ENCODE measurements at regions not wholly inside any gene's neighbourhood (a gene's known extent, or its start where the extent isn't known, plus 50 kb on each side); places are given as distances from the start of the nearest gene placed in this dataset.
"Not testable (repeated sequence)": the region's sequence is repeated elsewhere in the genome, so short reads cannot be mapped to it uniquely, and the experiment has no call there.

DNA sequence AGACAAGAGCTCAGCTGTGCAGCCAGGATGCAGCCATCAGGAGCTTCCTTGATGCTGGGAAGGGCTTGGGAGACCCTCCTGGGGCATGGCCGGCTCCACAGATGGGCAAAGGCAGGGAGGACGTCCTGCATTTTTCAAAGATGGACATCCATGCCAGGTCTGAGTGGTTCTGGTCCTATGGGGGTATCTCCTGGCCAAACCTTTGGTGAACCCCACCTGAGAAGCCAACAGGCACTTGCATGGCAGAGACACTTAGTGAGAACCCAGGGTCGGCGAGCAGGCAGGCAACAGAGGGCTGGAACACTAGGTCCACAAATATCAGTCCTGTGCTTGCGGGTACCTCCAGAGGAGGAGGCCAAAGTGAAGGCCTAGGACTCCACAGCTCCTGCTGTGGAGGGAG, 70.0 kb downstream of the KCTD15 start:
- DNase-seq (ENCODE audit: low read depth in 2 of 2): no peak

DNA sequence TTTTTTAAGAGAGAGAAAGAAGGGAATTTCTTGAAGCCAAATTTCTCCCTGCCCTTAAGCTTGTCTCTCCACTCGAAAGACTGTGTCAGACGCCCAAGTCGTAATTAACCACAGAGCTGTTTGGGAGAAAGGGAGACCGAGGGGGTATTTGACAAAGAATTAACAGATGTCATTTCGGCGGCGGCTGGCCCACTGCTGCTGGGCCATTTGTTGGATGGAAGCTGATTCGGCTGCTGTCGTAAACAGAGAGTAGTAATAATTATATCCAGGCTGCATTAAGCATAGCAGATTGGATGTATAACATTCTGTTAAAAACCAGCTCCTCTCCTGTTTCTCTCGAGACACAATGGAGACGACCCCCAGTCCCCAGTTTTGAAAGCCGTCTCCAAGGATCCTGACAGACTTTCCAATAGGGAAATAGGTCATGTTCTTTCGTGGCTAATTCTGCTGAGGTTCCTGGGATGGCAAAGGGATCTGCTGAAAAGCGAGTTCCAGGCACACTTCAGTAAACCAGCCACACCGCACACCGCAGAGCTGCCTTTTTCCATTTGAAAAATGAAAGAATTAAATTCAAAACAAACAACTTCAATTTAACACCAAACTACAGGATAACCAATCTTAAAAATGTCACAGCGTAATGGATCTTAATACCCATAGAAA, 71.5 kb downstream of the KCTD15 start:
- no peak for DNase-seq (ENCODE audit: low read depth in 2 of 2)

DNA sequence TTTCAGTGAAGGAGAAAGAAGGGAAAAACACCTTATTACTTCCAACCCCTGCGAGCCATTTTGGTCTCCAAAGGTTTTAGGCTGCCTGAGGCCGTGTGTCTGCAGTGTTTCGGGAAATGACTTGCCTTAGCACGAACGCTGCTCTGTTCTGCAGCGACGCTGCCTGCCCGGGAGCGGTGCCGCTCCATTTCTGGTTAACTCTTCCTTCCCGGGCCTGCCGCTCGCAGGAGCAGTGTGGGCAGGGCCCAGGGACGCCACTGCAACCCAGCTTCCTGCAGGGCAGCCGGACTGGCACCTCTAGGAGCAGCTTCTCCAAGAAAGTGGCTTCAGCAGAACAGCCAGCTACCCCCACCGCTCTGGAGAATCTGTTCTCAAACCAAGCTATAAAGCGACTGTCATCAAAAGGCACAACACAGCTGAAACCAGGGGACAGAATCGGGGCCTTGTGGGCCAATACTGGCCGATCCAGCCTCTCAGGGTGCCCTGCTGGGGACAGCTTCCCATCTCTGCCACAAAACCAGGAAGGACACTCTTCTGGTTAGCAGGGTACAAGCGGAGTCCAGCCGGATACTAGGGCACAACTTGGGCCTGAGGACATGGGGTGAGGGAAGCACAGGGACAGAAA, 72.2 kb downstream of the KCTD15 start:
- DNase-seq (ENCODE audit: low read depth in 2 of 2): no peak

DNA sequence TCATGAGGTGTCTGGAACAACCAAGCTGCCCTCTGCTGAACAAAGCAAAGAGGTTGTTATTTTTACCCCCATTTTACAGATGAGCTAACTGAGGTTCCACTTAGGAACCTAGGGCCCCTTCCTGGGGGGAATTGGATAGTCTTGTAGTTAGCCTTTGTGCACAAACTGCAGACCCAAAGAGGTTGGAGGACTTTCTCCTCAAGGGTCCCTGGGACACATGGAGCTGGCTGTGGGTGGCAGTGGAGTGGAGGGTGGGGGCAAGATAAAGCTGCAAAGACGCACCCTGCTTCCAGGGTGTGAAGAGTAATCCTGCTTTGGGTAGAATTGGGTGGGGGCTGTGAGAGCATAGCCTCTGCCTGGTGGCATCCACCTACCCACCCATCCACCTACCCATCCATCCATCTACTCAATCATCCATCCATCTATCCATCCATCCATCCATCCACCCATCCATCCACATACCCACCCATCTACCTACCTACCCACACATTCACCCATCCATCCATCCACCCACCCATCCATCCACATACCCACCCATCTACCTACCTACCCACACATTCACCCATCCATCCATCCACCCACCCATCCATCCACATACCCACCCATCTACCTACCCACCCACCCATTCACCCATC, 73.7 kb downstream of the KCTD15 start:
- not testable (repeated sequence) for DNase-seq (ENCODE audit: low read depth in 2 of 2)

DNA sequence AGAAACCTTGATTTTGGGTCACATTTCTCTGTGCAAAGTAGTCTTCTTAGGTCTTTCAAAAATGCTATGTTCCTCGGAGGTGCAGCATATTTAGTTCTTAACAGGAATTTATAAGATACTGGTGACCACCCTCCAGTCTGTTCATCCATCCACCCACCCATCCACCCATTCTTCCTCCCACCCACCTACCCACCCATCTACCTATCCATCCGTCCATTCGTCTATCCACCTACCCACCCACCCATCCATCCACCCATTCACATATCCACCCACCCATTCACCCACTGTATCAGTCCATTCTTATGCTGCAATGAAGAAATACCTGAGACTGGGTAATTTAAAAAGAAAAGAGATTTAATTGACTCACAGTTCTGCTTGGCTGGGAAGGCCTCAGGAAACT, 74.9 kb downstream of the KCTD15 start:
- DNase-seq (ENCODE audit: low read depth in 2 of 2): no peak

DNA sequence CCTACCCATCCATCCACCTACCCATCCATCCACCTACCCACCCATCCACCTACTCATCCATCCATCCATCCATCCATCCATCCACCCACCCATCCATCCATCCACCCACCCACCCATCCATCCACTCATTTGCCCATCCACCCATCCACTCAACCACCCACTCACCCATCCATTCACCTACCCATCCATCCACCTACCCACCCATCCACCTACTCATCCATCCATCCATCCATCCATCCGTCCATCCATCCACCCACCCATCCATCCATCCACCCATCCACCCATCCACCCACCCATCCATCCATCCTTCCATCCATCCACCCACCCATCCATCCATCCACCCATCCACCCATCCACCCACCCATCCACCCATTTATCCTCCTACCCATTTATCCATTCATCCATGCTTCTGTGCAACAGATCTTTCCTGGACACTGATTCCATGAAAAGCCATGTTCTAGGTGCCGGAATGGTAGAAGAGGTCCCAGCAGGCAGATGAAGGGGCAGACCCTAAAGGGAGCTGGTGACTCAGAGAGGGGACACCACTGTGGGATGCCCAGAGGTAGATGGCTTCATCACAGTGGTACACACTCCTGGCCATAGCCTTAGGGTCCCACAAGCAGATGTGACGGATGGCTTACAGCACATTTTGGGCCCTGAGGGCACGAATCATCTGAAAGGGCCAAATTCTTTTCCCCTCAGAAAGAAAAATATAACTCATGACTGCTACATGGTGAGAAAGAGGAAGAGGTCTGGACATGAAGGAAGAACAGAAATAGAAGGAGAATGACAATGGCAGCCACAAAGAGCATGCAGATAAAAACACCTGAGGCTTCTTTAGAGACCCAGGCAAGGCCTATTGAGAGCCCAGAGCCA, 76.0 kb downstream of the KCTD15 start:
- DNase-seq (ENCODE audit: low read depth in 2 of 2): no peak

DNA sequence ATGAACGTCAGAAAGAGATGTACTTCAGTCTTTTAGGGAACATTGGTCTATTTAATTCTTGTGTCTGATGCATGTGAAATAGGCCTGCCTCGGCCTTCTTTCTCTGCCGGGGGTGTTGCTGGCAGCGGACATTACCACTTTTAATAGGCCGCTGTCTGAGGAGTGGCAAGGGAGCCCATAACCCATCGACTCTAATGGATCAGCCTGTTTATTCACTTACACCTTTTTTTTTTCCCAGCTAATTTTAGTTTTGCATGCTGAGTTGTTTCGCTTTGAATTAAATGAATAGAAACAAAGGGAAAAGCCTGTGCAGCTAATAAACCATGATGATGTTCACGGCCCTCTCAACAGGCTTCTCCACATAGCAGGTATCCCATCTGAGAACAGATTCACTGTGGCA, 78.4 kb downstream of the KCTD15 start:
- no peak for DNase-seq (ENCODE audit: low read depth in 2 of 2)

DNA sequence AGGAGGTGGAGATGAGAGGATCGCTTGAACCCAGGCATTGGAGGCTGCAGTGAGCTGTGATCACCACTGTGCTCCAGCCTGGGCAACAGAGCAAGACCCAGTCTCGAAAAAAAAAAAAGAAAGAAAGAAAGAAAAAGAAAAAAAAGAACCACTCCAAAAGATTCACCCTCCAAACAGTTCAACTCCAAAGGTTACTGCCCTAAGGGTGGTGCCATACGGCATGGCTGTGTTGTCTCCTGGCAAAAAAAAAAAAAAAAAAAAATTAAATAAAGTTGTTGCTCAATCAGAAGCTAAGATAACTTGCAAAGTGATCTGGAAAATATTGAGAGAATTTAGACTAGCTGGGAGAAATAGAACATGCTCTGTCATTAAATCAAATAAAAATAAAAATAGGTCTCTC, 79.5 kb downstream of the KCTD15 start:
- no peak for DNase-seq (ENCODE audit: low read depth in 2 of 2)

DNA sequence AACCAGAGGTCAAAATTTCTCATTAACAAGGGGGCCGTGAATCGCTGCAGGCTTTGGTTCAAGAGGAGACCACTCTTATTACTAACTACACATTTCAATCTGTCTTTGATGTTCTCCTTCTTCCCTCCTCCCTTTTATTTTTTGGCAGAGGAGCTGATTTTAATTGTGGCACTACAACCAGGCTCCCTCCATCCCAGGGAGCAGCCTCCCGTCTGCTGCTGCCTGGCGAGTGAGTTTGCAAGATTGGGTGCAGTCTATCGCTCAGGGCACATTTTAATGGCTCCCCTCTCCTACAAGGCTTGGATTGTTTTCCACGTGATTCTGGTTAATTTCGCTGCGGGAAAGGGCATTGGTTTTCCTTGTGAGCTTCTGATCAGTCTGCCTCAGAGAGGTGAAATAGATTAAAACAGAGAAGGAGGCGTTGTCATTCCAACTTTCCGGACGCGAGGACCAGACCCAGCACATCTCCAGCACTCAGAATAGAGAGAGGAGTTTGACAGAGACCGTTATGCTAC, 81.4 kb downstream of the KCTD15 start:
- DNase-seq (ENCODE audit: low read depth in 2 of 2): no peak

DNA sequence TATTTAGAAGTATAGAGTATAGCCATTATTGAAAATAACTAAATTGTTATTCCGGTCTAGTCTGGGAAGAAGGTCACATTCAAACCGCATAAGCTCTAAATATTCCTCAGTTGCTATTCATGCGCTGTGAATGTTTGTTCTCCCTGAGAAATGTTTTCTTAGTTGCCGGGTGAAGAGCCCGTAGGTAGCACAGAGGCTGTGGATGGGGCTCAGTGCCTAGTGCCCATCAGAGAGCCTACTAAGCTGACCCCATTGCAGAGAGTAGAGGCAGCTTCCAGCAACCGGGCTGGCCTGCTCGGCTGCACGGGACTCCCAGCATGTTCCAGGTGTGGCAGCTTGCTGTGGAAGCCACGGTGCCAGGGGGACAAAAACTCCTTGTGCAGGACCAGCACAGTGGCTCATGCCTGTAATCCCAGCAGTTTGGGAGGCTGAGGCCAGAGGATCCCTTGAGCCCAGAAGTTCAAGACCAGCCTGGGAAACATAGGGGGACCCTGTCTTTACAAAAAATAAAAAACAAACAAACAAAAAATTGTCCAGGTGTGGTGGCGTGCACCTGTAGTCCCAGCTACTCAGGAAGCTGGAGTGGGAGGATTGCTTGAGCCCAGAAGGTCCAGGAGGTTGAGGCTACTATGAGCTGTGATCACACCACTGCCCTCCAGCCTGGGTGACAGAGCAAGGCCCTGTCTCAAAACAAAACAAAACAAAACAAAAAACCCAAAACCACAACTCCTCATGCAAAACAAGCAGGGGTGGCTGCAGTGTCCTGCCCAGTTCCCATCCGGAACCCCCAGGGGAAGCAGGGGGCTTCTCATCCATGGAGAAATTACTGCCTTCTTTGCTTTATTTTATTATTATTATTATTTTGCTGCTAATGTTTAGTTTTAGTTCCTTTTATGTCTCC, 82.5 kb downstream of the KCTD15 start:
- DNase-seq (ENCODE audit: low read depth in 2 of 2): no peak

DNA sequence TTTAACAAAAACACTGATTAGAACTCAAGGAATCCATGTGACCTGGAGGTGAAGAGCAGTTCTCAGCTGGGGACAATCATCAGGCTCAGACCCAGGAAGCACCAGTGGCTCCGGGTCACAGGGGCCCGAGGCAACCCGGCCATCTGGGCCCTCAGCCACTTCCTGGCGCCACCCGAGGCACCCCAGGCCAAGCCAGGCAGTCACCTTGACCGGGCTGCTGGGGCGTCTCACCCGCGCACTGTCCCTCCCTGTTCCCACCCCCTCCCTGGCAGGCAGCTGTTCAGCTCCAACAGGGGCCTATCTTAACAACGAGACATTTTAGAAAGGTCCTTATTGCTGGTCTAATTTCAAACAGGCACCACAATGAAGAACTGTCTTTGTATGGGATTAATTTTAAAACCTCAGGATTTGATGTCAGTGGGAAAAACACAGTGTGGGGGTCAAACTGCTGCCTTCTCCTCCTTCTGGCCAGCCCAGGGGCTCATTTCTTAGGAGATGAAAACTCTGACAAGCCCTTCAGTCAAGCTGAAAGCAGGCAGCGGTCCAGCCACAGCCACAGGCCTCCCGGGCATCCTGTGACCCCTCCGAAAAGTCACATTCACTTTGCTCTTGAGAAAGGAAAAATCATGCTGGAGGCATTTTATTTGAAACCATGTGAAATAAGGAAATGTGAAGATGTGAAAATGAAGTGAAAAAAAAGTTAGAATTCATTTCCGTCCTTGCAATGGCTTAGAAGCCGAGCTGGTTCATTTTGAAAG, 83.3 kb downstream of the KCTD15 start:
- DNase-seq (ENCODE audit: low read depth in 2 of 2): no peak

DNA sequence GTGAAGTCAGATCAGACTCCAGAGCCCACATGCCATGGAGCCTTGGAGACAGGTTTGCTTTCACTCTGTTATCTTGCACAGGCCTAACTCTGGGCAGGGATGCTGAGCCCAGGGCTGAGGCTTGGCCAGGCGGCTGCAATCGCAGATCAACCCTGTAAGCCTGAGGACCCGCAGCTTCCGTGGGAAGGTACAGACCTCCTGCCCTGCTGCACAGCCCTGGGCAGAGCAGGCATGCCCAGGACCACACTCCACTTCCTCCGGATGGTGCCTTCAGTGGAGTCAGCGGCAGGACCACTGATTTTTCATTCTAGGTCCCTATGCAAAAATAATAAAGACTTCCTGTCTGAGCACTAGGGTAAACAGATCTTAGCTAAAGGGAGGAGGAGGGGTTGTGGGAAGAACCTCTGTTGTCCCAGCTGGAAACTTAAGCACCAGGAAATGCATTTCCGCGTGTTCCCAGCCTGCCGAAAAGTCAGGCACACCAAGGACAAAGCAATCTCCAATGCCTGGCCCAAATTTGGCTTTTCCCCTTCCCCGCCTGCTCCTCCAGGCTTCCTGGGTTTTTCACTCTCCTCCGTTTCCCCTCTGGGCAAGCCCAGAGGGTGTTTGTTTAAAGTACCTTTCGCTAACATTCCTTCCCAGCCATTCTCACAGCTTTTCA, 87.3 kb downstream of the KCTD15 start:
- DNase-seq (ENCODE audit: low read depth in 2 of 2): no peak

DNA sequence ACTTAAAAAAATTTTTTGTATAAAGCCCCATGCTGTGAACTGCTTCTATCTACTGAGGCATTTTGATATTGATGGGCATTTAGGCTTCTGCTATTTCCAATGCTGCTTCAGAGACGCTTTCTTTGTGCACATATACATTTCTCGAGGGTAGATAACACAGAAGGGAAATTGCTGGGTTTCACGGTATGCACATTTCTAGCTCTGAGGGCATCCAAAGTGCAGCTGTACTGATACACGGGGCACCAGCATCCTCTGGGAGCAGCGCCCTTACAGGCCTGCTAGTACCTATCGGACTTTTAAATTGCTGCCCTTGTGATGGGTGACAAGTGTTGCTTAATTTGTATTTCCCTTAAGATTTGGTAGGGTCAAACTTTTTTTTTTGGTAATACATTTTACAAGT, 88.6 kb downstream of the KCTD15 start:
- DNase-seq (ENCODE audit: low read depth in 2 of 2): no peak

DNA sequence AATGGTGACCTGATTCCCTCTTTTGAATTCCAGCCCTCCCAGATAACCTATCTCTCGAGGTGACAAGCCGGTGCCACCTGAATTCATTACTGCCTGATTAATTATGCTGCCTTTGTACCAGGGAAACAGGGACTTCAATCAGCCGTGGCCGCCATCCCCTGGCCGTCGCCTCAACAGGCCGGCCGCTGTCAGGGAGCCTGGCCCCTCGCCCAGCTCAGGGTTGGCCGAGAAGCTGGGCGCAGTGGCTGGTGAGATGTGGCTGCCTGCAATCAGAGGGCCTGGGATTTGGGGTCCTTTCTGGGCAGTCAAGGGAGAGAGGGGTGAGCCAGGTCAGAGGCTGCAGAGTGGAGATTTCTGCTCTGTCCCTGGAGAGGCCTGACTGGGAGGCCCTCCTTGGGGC, 91.2 kb downstream of the KCTD15 start:
- DNase-seq (ENCODE audit: low read depth in 2 of 2): no peak

DNA sequence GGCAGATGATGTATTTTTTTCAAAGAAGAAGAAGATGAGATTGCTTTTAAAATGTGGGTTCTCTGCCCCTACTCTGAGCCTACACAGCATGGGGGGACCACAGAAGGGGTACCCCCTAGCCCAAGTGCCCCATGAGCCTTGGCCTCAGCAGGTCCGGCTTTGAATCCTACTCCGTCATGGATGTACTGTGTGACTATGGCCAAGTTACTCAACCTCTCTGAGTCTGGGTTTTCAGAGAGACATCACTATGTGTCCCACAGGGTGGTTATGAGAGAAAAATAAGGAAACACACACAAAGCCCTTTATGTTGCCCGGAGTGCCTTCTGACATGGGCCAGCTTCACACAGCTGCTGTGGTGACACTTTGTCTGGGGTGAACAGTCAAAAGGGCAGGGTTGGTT, 92.0 kb downstream of the KCTD15 start:
- no peak for DNase-seq (ENCODE audit: low read depth in 2 of 2)

DNA sequence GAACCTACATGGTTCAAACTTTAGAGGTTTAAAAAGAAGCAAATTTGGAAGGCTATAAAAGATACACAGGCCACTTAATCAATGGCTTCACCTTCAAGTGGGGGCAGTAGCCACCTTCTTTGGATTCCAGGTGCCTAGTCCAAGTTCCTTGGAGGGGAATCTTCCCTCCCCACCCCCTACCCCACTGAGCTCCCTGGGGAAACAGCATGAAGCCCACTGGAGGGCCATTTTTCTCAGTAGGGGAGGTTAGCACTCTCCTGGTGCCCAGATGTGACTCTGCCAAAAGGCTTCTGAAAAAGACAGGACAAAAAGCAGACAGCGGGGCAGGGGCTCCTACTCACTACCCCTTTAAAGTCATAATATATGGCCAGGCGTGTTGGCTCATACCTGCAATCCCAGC, 93.9 kb downstream of the KCTD15 start:
- DNase-seq (ENCODE audit: low read depth in 2 of 2): no peak

DNA sequence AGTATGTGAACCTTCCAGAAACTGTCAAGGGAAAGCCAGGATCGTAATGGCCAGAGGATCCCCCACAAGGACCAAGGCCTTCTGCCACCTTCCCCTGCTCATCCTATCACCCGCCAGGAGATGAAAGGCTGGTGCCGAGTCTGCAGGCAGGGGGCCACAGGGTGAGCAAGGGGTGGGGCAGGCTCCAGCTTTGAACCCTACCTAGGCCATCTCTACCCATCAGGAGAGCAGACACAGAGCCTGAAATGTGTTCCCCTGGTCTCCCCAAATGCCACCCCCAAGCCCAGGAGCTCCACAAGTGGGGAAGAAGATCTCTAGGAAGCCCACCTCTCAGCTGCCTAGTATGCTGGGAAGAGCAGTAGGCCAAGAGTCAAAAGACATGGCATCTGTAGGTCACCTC, 95.1 kb downstream of the KCTD15 start:
- DNase-seq (ENCODE audit: low read depth in 2 of 2): no peak

DNA sequence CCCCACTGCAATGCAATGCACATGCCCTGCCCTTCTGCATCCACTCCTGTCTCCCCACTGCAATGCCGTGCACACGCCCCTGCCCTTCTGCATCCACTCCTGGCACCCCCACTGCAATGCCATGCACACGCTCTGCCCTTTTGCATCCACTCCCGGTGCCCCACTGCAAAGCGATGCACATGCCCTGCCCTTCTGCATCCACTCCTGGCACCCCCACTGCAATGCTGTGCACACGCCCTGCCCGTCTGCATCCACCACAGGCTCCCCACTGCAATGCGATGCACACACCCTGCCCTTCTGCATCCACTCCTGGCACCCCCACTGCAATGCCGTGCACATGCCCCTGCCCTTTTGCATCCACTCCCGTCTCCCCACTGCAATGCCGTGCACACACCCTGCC, 98.1 kb downstream of the KCTD15 start:
- DNase-seq (ENCODE audit: low read depth in 2 of 2): no peak

DNA sequence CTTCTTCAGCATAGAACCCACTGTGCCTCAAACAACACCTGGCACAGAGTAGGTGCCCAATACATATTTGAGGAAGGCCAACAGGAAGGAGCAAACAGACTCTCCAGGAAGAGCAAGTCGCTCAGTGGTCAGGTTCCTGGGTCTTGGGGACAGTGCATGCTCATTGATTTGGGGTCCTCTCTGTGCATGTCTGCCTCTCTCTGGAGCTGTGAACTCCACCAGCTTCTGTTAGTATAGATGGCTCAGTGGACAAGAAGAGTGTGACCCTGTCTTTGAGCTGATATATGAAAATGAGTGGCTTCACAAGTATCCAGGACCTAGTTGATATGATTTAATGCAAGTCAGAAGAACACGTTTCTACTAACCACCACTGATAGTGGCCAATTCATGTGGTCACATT, 98.7 kb downstream of the KCTD15 start:
- no peak for DNase-seq (ENCODE audit: low read depth in 2 of 2)
